ENCODE measurements at regions not wholly inside any gene's neighbourhood (a gene's known extent, or its start where the extent isn't known, plus 50 kb on each side); places are given as distances from the start of the nearest gene placed in this dataset.

GRCh38 chr16:35492225-35492624 is 2032.8 kb downstream of the TP53TG3F start:
- DNase-seq (ENCODE audit: low read depth), result no peak

- DNase-seq (ENCODE audit: low read depth), result no peak
Measured at GRCh38 chr16:35497399-35497798, 2038.0 kb downstream of the TP53TG3F start.

- no peak for DNase-seq (ENCODE audit: low read depth)
Measured at GRCh38 chr16:35506018-35506897, 2046.8 kb downstream of the TP53TG3F start.

- no peak for DNase-seq (ENCODE audit: low read depth)
Measured at GRCh38 chr16:35506898-35507194, 2047.4 kb downstream of the TP53TG3F start.

GRCh38 chr16:35510701-35511100 is 2051.3 kb downstream of the TP53TG3F start:
- DNase-seq (ENCODE audit: low read depth), result no peak

GRCh38 chr16:35516551-35516950 is 2057.1 kb downstream of the TP53TG3F start:
- no peak for DNase-seq (ENCODE audit: low read depth)

- no peak for DNase-seq (ENCODE audit: low read depth)
Measured at GRCh38 chr16:35516971-35517370, 2057.6 kb downstream of the TP53TG3F start.

- no peak for DNase-seq (ENCODE audit: low read depth)
Measured at GRCh38 chr16:35523991-35524390, 2064.6 kb downstream of the TP53TG3F start.

GRCh38 chr16:35525979-35526590 is 2066.7 kb downstream of the TP53TG3F start:
- no peak for DNase-seq (ENCODE audit: low read depth)

- no peak for DNase-seq (ENCODE audit: low read depth)
Measured at GRCh38 chr16:35532576-35532975, 2073.2 kb downstream of the TP53TG3F start.

GRCh38 chr16:35533683-35534082 is 2074.3 kb downstream of the TP53TG3F start:
- DNase-seq (ENCODE audit: low read depth), result peak; percentile 1

- no peak for DNase-seq (ENCODE audit: low read depth)
Measured at GRCh38 chr16:35543486-35543885, 2084.1 kb downstream of the TP53TG3F start.

- DNase-seq (ENCODE audit: low read depth), result no peak
Measured at GRCh38 chr16:35552763-35553162, 2093.4 kb downstream of the TP53TG3F start.

- no peak for DNase-seq (ENCODE audit: low read depth)
Measured at GRCh38 chr16:35557731-35558130, 2098.3 kb downstream of the TP53TG3F start.

GRCh38 chr16:35559911-35560636 is 2100.7 kb downstream of the TP53TG3F start:
- DNase-seq (ENCODE audit: low read depth), result no peak

GRCh38 chr16:35560637-35560984 is 2101.2 kb downstream of the TP53TG3F start:
- no peak for DNase-seq (ENCODE audit: low read depth)

- no peak for DNase-seq (ENCODE audit: low read depth)
Measured at GRCh38 chr16:35561346-35561745, 2101.9 kb downstream of the TP53TG3F start.

- DNase-seq (ENCODE audit: low read depth), result no peak
Measured at GRCh38 chr16:35562471-35562870, 2103.1 kb downstream of the TP53TG3F start.

GRCh38 chr16:35562919-35563318 is 2103.5 kb downstream of the TP53TG3F start:
- DNase-seq (ENCODE audit: low read depth), result no peak

GRCh38 chr16:35564148-35564547 is 2104.7 kb downstream of the TP53TG3F start:
- no peak for DNase-seq (ENCODE audit: low read depth)

- no peak for DNase-seq (ENCODE audit: low read depth)
Measured at GRCh38 chr16:35564889-35565288, 2105.5 kb downstream of the TP53TG3F start.

GRCh38 chr16:35565626-35566025 is 2106.2 kb downstream of the TP53TG3F start:
- no peak for DNase-seq (ENCODE audit: low read depth)

GRCh38 chr16:35569413-35569812 is 2110.0 kb downstream of the TP53TG3F start:
- DNase-seq (ENCODE audit: low read depth), result no peak
